Gastrocnemius medialis (tissue), 4 donors: ENCODE measurements at regions not wholly inside any gene's neighbourhood (a gene's known extent, or its start where the extent isn't known, plus 50 kb on each side); places are given as distances from the start of the nearest gene placed in this dataset.

Experiments
- CTCF ChIP-seq, 5 experiments: fragments of 450-650 bp in 3 of 5; fragments of 200-600 bp in 2 of 5; sonication (generic) in 2 of 5; IDR thresholded peaks in 4 of 5; conservative IDR thresholded peaks in 1 of 5; 1 replicate in 4 of 5; 2 replicates in 1 of 5; pipeline ENCODE4 v1.5.1; 2016 to 2019; ENCODE audit warnings: antibody characterized with exemption in 5 of 5, mild to moderate bottlenecking in 3 of 5, moderate library complexity in 3 of 5
- POLR2A ChIP-seq, 2 donors: fragments of 450-650 bp; IDR thresholded peaks; one replicate each; pipeline ENCODE4 v1.6.1; 2017; ENCODE audit warnings: antibody characterized with exemption in 2 of 2, mild to moderate bottlenecking in 2 of 2, moderate library complexity in 2 of 2

- TF ChIP-seq CTCF (IDR thresholded peaks at IDR 0.05 in 4 of 5, conservative IDR thresholded peaks at IDR 0.05 in 1 of 5) = no peak
- no peak for TF ChIP-seq POLR2A (IDR thresholded peaks at IDR 0.05)
Observed at GRCh38 chr2:144950899-144951560, 431.1 kb upstream of the ZEB2 start.
